Suprapubic skin (tissue), 4 donors: ENCODE measurements at regions not wholly inside any gene's neighbourhood (a gene's known extent, or its start where the extent isn't known, plus 50 kb on each side); places are given as distances from the start of the nearest gene placed in this dataset.

ENCODE experiments used
- DNase-seq, 2 donors: peaks; one replicate each; pipeline ENCODE4 v3.0.0-alpha.2; 2019; ENCODE audit warnings: low spot score in 2 of 2
- H3K27ac ChIP-seq: fragments of 200-600 bp; sonication (generic); one replicate; pipeline ENCODE4 v1.5.1; 2019
- H3K27me3 ChIP-seq: fragments of 200-600 bp; sonication (generic); one replicate; pipeline ENCODE4 v1.5.1; 2019
- H3K36me3 ChIP-seq: fragments of 200-600 bp; sonication (generic); one replicate; pipeline ENCODE4 v1.5.1; 2019
- H3K4me1 ChIP-seq: fragments of 200-600 bp; sonication (generic); one replicate; pipeline ENCODE4 v1.5.1; 2019
- H3K4me3 ChIP-seq: fragments of 200-600 bp; sonication (generic); one replicate; pipeline ENCODE4 v1.5.1; 2019; ENCODE audit warnings: mild to moderate bottlenecking
- H3K9me3 ChIP-seq: fragments of 200-600 bp; sonication (generic); one replicate; pipeline ENCODE4 v1.5.1; 2019
- CTCF ChIP-seq, 2 donors: fragments of 200-600 bp in 1 of 2; fragments of 450-650 bp in 1 of 2; sonication (generic) in 1 of 2; IDR thresholded peaks; one replicate each; pipeline ENCODE4 v1.5.1; 2016 to 2019; ENCODE audit warnings: antibody characterized with exemption in 2 of 2, mild to moderate bottlenecking in 1 of 2, moderate library complexity in 1 of 2
- EP300 ChIP-seq: sonication (generic); formaldehyde crosslinking; IDR thresholded peaks from one replicate; pipeline ENCODE4 v1.6.1; 2017; ENCODE audit warnings: antibody characterized with exemption
- POLR2A ChIP-seq, 2 donors: fragments of 450-650 bp; IDR thresholded peaks; one replicate each; pipeline ENCODE4 v1.6.1; 2017; ENCODE audit warnings: antibody characterized with exemption in 2 of 2, mild to moderate bottlenecking in 2 of 2, moderate library complexity in 2 of 2
- POLR2AphosphoS5 ChIP-seq, 3 donors: sonication (generic); formaldehyde crosslinking; IDR thresholded peaks; one replicate each; pipeline ENCODE4 v1.6.1; 2017; ENCODE audit warnings: antibody characterized with exemption in 3 of 3
- WGBS: methylation state at CpG from one replicate; pipeline ENCODE4 v1.1.5; 2018; 5-methylcytosine and 5-hydroxymethylcytosine counted together

GRCh38 chr7:132647311-132647710, 71.0 kb upstream of the PLXNA4 start:
- Histone ChIP-seq H3K9me3 (no peaks in the 10 kb centered on the region), H3K27ac (no peak overlapping the region), H3K27me3 (no peaks in the 10 kb centered on the region), H3K4me1 (no peaks in the 10 kb centered on the region), H3K36me3 (no peaks in the 10 kb centered on the region), H3K4me3 (no peak overlapping the region)
- 100% methylated on average over 1 of the region's 1 CpG for WGBS
- DNase-seq, result no peak
- no peak for TF ChIP-seq EP300
- no peak for TF ChIP-seq POLR2AphosphoS5 (IDR thresholded peaks at IDR 0.05)
- no peak for TF ChIP-seq POLR2A (IDR thresholded peaks at IDR 0.05)
- no peak for TF ChIP-seq CTCF (IDR thresholded peaks at IDR 0.05)

GRCh38 chr7:132646052-132646451, 69.8 kb upstream of the PLXNA4 start:
- no peaks in the 10 kb centered on the region for H3K36me3 ChIP-seq
- DNase-seq, result no peak
- no peaks in the 10 kb centered on the region for H3K4me1 ChIP-seq
- WGBS, result 86% methylated on average over 5 of the region's 5 CpGs
- no peak for TF ChIP-seq EP300
- no peak for TF ChIP-seq CTCF (IDR thresholded peaks at IDR 0.05)
- H3K27ac ChIP-seq, result no peak overlapping the region
- no peaks in the 10 kb centered on the region for H3K27me3 ChIP-seq
- no peaks in the 10 kb centered on the region for H3K9me3 ChIP-seq
- no peak overlapping the region for H3K4me3 ChIP-seq

GRCh38 chr7:132643302-132643701, 67.0 kb upstream of the PLXNA4 start:
- Histone ChIP-seq H3K4me1 (no peaks in the 10 kb centered on the region), H3K27me3 (no peaks in the 10 kb centered on the region), H3K9me3 (no peaks in the 10 kb centered on the region), H3K27ac (no peak overlapping the region), H3K4me3 (no peak overlapping the region), H3K36me3 (no peaks in the 10 kb centered on the region)
- TF ChIP-seq EP300 (no peak), POLR2A (IDR thresholded peaks at IDR 0.05) (no peak), POLR2AphosphoS5 (IDR thresholded peaks at IDR 0.05) (no peak), CTCF (IDR thresholded peaks at IDR 0.05) (no peak)
- no peak for DNase-seq
- WGBS, result 69% methylated on average over 3 of the region's 5 CpGs

- Histone ChIP-seq H3K36me3 (no peaks in the 10 kb centered on the region), H3K4me3 (no peak overlapping the region), H3K27ac (no peak overlapping the region), H3K27me3 (no peaks in the 10 kb centered on the region), H3K9me3 (no peaks in the 10 kb centered on the region), H3K4me1 (no peaks in the 10 kb centered on the region)
- 98% methylated on average over 1 of the region's 1 CpG for WGBS
- no peak for DNase-seq
- TF ChIP-seq CTCF (IDR thresholded peaks at IDR 0.05), result no peak
- no peak for TF ChIP-seq EP300
- no peak for TF ChIP-seq POLR2A (IDR thresholded peaks at IDR 0.05)
- TF ChIP-seq POLR2AphosphoS5 (IDR thresholded peaks at IDR 0.05), result no peak
Observed at GRCh38 chr7:132641238-132641637, 65.0 kb upstream of the PLXNA4 start.

GRCh38 chr7:132639983-132640382, 63.7 kb upstream of the PLXNA4 start:
- no peak overlapping the region for H3K27ac ChIP-seq
- no peaks in the 10 kb centered on the region for H3K4me1 ChIP-seq
- 87% methylated on average over 5 of the region's 5 CpGs for WGBS
- no peak for DNase-seq
- no peak overlapping the region for H3K4me3 ChIP-seq
- H3K27me3 ChIP-seq, result no peaks in the 10 kb centered on the region
- no peaks in the 10 kb centered on the region for H3K9me3 ChIP-seq
- TF ChIP-seq CTCF (IDR thresholded peaks at IDR 0.05), result no peak
- no peak for TF ChIP-seq POLR2A (IDR thresholded peaks at IDR 0.05)
- no peak for TF ChIP-seq EP300
- TF ChIP-seq POLR2AphosphoS5 (IDR thresholded peaks at IDR 0.05), result no peak
- H3K36me3 ChIP-seq, result no peaks in the 10 kb centered on the region
